OCI-LY3 (cell line): ENCODE measurements at regions not wholly inside any gene's neighbourhood (a gene's known extent, or its start where the extent isn't known, plus 50 kb on each side); places are given as distances from the start of the nearest gene placed in this dataset.

Source experiments
- H2AFZ ChIP-seq: fragments of 200-600, 300-600 bp; shearing (Covaris generic); 2 replicates; pipeline ENCODE4 v1.6.0; 2014; ENCODE audit warnings: antibody characterized with exemption, low read depth, low read length
- H3K27ac ChIP-seq: fragments of 200-600, 300-600 bp; sonication (generic); 2 replicates; pipeline ENCODE4 v1.5.1; 2014; ENCODE audit warnings: mild to moderate bottlenecking, low read length, moderate library complexity, mixed read lengths
- H3K27me3 ChIP-seq: fragments of 200-600, 300-600 bp; sonication (generic); 2 replicates; pipeline ENCODE4 v1.6.1; 2014; ENCODE audit warnings: low read depth, low read length, mixed read lengths
- H3K36me3 ChIP-seq: fragments of 200-600, 300-600 bp; sonication (generic); replicated peaks from 2 replicates; pipeline ENCODE3; 2014; ENCODE audit warnings: low read depth, low read length, mixed read lengths
- H3K4me1 ChIP-seq: fragments of 300-600, 200-600 bp; sonication (generic); 2 replicates; pipeline ENCODE4 v1.6.1; 2014; ENCODE audit warnings: low read length, mixed read lengths
- H3K4me2 ChIP-seq: fragments of 200-600, 300-600 bp; sonication (generic); 2 replicates; pipeline ENCODE4 v1.6.1; 2014; ENCODE audit warnings: low read length, mixed read lengths
- H3K4me3 ChIP-seq: fragments of 300-600, 200-600 bp; sonication (generic); 2 replicates; pipeline ENCODE4 v1.5.1; 2014; ENCODE audit warnings: antibody characterized with exemption, mild to moderate bottlenecking, low read length, moderate library complexity
- H3K79me2 ChIP-seq: fragments of 300-600, 200-600 bp; shearing (Covaris generic); 2 replicates; pipeline ENCODE4 v1.6.1; 2014; ENCODE audit warnings: mild to moderate bottlenecking, low read length, mixed read lengths
- H3K9ac ChIP-seq: fragments of 300-600, 200-600 bp; shearing (Covaris generic); 2 replicates; pipeline ENCODE4 v1.6.0; 2014; ENCODE audit warnings: mild to moderate bottlenecking, low read length, moderate library complexity
- H3K9me3 ChIP-seq: fragments of 200-600, 300-600 bp; shearing (Covaris generic); 2 replicates; pipeline ENCODE4 v1.6.1; 2014; ENCODE audit warnings: low read length, mixed read lengths; ENCODE audit not compliant: insufficient read depth
- H4K20me1 ChIP-seq: fragments of 200-600, 300-600 bp; sonication (generic); 2 replicates; pipeline ENCODE4 v1.6.1; 2016; ENCODE audit warnings: low read length, mixed read lengths; ENCODE audit not compliant: insufficient read depth
- EZH2phosphoT487 ChIP-seq: fragments of 200-600 bp; shearing (Covaris generic); IDR thresholded peaks from 2 replicates; pipeline ENCODE4 v1.6.1; 2018; ENCODE audit warnings: antibody characterized with exemption, mixed run types, low read depth
- TF ChIP-seq, protein P1 (sequence below): fragments of 200-600, 300-600 bp; sonication (generic); IDR thresholded peaks from 2 replicates; pipeline ENCODE4 v1.5.1; 2014; ENCODE audit warnings: antibody characterized with exemption, low read length, low read depth

DNA sequence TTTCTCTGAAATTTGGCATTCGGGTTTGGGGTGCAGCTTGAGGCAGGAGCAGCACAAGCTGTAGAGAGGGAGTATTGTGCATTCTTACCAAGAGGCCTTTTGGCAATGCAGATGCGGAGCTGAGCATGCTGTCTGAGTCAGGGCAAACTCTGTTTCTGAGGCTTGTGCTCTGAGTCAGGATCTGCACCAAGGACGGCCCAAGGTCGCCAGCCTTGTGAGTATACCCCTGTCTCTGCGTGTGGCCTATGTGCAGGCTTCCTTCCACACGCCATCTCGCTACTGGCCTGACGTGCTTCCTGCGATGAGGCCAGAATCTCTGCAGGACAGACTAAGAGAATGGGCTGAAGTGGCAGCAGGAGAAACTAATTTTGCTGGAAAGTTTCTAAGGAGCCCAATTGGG is 83.8 kb upstream of the ROPN1 start:
- Histone ChIP-seq H3K4me1 (no peaks in the 10 kb centered on the region), H3K36me3 (no peaks in the 10 kb centered on the region), H3K4me3 (no peak overlapping the region), H3K79me2 (no peaks in the 10 kb centered on the region), H3K27me3 (peaks cover 28% of the 10 kb centered on the region; the same call in 1 of the 2 replicates), H4K20me1 (no peaks in the 10 kb centered on the region), H2AFZ (no peak overlapping the region), H3K9me3 (no peaks in the 10 kb centered on the region), H3K27ac (no peak overlapping the region), H3K4me2 (no peak overlapping the region), H3K9ac (no peak overlapping the region)
- TF ChIP-seq EZH2phosphoT487, result no peak
- TF ChIP-seq, protein P1, sequence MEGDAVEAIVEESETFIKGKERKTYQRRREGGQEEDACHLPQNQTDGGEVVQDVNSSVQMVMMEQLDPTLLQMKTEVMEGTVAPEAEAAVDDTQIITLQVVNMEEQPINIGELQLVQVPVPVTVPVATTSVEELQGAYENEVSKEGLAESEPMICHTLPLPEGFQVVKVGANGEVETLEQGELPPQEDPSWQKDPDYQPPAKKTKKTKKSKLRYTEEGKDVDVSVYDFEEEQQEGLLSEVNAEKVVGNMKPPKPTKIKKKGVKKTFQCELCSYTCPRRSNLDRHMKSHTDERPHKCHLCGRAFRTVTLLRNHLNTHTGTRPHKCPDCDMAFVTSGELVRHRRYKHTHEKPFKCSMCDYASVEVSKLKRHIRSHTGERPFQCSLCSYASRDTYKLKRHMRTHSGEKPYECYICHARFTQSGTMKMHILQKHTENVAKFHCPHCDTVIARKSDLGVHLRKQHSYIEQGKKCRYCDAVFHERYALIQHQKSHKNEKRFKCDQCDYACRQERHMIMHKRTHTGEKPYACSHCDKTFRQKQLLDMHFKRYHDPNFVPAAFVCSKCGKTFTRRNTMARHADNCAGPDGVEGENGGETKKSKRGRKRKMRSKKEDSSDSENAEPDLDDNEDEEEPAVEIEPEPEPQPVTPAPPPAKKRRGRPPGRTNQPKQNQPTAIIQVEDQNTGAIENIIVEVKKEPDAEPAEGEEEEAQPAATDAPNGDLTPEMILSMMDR, result no peak

DNA sequence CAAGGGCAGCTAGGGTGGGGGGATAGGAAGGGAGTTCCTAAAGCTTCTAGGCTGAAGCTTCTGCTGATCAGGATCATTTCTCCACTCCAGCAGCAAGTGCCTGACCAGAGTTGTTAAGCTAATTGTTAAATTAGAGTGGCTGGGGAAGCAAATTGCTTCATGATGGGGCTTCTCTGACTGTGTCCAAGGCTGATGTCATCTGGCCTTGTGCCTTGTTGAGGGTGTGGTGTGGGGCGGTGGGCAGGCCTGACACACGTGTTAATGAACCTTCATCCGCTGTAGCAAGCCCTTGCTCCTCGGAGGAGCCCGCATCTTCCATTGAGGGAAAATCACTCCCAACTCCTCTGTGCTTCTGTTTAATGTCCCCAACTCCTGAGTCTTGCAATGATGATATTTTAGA is 84.3 kb upstream of the ROPN1 start:
- Histone ChIP-seq H4K20me1 (no peaks in the 10 kb centered on the region), H3K4me1 (no peaks in the 10 kb centered on the region), H3K27ac (no peak overlapping the region), H3K79me2 (no peaks in the 10 kb centered on the region), H3K4me2 (no peak overlapping the region), H2AFZ (no peak overlapping the region), H3K27me3 (peaks cover 30% of the 10 kb centered on the region; the same call in 1 of the 2 replicates), H3K36me3 (no peaks in the 10 kb centered on the region), H3K9ac (no peak overlapping the region), H3K4me3 (no peak overlapping the region), H3K9me3 (no peaks in the 10 kb centered on the region)
- TF ChIP-seq EZH2phosphoT487, result no peak
- TF ChIP-seq, protein P1, result no peak

DNA sequence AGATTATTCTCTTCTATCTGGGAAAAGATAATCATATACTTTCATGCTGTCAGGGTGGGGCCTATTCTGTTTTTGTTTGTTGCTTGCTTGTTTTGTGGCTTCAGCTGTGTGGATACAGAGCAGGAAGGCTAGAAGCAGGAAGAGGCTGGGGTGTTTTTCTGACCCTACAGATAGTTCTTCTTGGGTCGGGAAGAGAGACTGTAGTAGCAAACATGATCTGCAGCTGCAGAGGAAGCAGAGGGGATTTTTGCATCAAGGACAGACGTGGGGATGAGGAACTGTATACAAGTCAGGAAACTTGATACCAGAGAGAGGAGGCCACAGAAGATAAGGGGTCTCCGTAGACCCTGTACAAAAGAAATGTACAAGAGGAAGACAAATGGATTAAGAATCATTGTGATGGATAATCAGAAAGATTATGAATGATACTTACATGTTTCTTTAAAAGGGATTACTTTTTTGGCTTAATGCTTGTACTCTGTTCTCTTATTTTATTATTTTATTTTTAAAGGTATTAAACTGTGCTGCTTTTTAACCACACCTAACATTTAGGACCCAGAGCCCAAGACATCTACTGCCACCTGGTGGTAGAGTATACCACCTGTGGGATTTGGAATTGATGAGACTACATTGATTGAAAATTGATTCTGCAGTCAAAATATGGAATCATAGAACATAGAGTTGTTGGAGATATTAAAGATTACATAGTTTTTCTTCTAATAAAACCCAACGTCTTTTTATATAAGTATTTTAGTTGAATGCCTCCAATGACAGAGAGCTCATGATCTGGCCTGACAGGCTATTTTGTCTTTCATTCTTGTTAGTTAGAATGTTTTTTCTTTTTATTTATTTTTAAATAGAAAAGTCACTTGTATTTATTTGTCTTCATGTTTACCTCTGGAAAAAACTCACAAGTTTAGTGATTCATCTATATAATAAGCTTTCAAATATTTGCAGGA is 87.3 kb upstream of the ROPN1 start:
- Histone ChIP-seq H3K9me3 (no peaks in the 10 kb centered on the region), H3K4me3 (no peak overlapping the region), H4K20me1 (no peaks in the 10 kb centered on the region), H3K27me3 (peaks cover 46% of the 10 kb centered on the region), H3K4me1 (no peaks in the 10 kb centered on the region), H3K27ac (no peak overlapping the region), H3K36me3 (no peaks in the 10 kb centered on the region), H3K9ac (no peak overlapping the region), H3K4me2 (no peak overlapping the region), H2AFZ (no peak overlapping the region), H3K79me2 (no peaks in the 10 kb centered on the region)
- TF ChIP-seq EZH2phosphoT487, result no peak
- TF ChIP-seq, protein P1, result peak; percentile 63

DNA sequence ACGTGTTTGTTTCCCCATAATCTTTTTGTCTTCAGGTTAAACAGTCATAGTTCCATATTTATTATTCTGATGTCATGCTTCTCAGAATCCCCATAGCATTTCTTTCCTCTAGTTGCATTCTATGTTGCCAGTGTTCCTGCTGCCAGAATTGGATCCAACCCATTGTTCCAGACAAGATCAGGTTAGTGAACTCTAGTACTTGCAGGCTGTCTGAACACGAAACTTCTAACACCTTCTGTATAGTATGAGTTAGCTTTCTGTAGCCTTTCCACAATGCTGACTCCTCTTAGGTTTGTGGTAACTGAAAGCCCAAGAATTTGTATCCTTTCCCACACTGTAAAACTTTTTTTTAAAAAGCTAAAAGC is 88.0 kb upstream of the ROPN1 start:
- Histone ChIP-seq H3K4me2 (no peak overlapping the region), H3K9me3 (no peaks in the 10 kb centered on the region), H3K4me3 (no peak overlapping the region), H3K36me3 (no peaks in the 10 kb centered on the region), H3K9ac (no peak overlapping the region), H3K4me1 (no peaks in the 10 kb centered on the region), H3K79me2 (no peaks in the 10 kb centered on the region), H2AFZ (no peak overlapping the region), H3K27ac (no peak overlapping the region), H4K20me1 (no peaks in the 10 kb centered on the region), H3K27me3 (peaks cover 49% of the 10 kb centered on the region)
- TF ChIP-seq, protein P1, result no peak
- TF ChIP-seq EZH2phosphoT487, result no peak
